Mesenchymal stem cell (in vitro differentiated cells and primary cell): ENCODE measurements at regions not wholly inside any gene's neighbourhood (a gene's known extent, or its start where the extent isn't known, plus 50 kb on each side); places are given as distances from the start of the nearest gene placed in this dataset.

ENCODE experiments used
- DNase-seq: peaks from one replicate; pipeline ENCODE4 v3.0.0-alpha.2; 2013
- H2AFZ ChIP-seq: one replicate; pipeline ENCODE4 v1.6.1; 2013; ENCODE audit warnings: low read depth, mild to moderate bottlenecking, control low read depth, inconsistent platforms, low read length, moderate library complexity
- H2AK5ac ChIP-seq: 2 replicates; pipeline ENCODE4 v1.6.1; 2013; ENCODE audit warnings: low read length, moderate library complexity, mild to moderate bottlenecking, inconsistent platforms; ENCODE audit not compliant: severe bottlenecking
- H2BK120ac ChIP-seq: one replicate; pipeline ENCODE4 v1.6.1; 2013; ENCODE audit warnings: low read depth, mild to moderate bottlenecking, inconsistent platforms, low read length, moderate library complexity
- H2BK12ac ChIP-seq, 2 experiments: one replicate each; pipeline ENCODE4 v1.6.1; 2013; ENCODE audit warnings: inconsistent platforms in 2 of 2, low read length in 2 of 2, mild to moderate bottlenecking in 2 of 2, moderate library complexity in 2 of 2, control low read depth in 1 of 2
- H2BK15ac ChIP-seq: one replicate; pipeline ENCODE4 v1.6.1; 2013; ENCODE audit warnings: mild to moderate bottlenecking, low read depth, inconsistent platforms; ENCODE audit not compliant: poor library complexity, severe bottlenecking
- H2BK5ac ChIP-seq: 2 replicates; pipeline ENCODE4 v1.6.1; 2013; ENCODE audit warnings: low read depth, mild to moderate bottlenecking, low read length, control low read depth, inconsistent platforms; ENCODE audit not compliant: poor library complexity, severe bottlenecking
- H3K14ac ChIP-seq, 2 experiments: one replicate each; pipeline ENCODE4 v1.6.1; 2013; ENCODE audit warnings: inconsistent platforms in 2 of 2, low read length in 2 of 2, control low read depth in 1 of 2, mild to moderate bottlenecking in 1 of 2, moderate library complexity in 1 of 2
- H3K18ac ChIP-seq, 2 experiments: one replicate each; pipeline ENCODE4 v1.6.1; 2013; ENCODE audit warnings: inconsistent platforms in 2 of 2, low read length in 2 of 2, control low read depth in 1 of 2, low read depth in 1 of 2, mild to moderate bottlenecking in 1 of 2
- H3K23ac ChIP-seq, 2 experiments: one replicate each; pipeline ENCODE4 v1.6.1; 2013; ENCODE audit warnings: inconsistent platforms in 2 of 2, low read length in 2 of 2, mild to moderate bottlenecking in 2 of 2, moderate library complexity in 2 of 2, control low read depth in 1 of 2
- H3K27ac ChIP-seq: 2 replicates; pipeline ENCODE4 v1.5.1; 2013; ENCODE audit warnings: mild to moderate bottlenecking, moderate library complexity, low read length, control low read depth, inconsistent platforms; ENCODE audit not compliant: poor library complexity, severe bottlenecking
- H3K27me3 ChIP-seq, 2 experiments: 2 replicates each; pipeline versions ENCODE4 v1.6.1 to v1.7.0; 2013; ENCODE audit warnings: low read length in 2 of 2, mild to moderate bottlenecking in 2 of 2, moderate library complexity in 2 of 2, control low read depth in 1 of 2, inconsistent platforms in 1 of 2; ENCODE audit not compliant: control insufficient read depth in 1 of 2, insufficient read depth in 1 of 2
- H3K36me3 ChIP-seq, 2 experiments: 2 replicates each; pipeline versions ENCODE4 v1.6.1 to v1.7.0; 2013; ENCODE audit warnings: low read length in 2 of 2, control low read depth in 1 of 2, inconsistent platforms in 1 of 2, low read depth in 1 of 2, mild to moderate bottlenecking in 1 of 2; ENCODE audit not compliant: insufficient read depth in 2 of 2, control insufficient read depth in 1 of 2
- H3K4ac ChIP-seq, 2 experiments: one replicate each; pipeline ENCODE4 v1.6.1; 2013; ENCODE audit warnings: inconsistent platforms in 2 of 2, low read length in 2 of 2, mild to moderate bottlenecking in 2 of 2, moderate library complexity in 2 of 2, control low read depth in 1 of 2, low read depth in 1 of 2
- H3K4me1 ChIP-seq: 2 replicates; pipeline ENCODE4 v1.6.1; 2013; ENCODE audit warnings: low read depth, low read length, control low read depth; ENCODE audit not compliant: control insufficient read depth, insufficient read depth
- H3K4me2 ChIP-seq: 2 replicates; pipeline ENCODE4 v1.6.1; 2013; ENCODE audit warnings: low read length, mild to moderate bottlenecking, inconsistent platforms; ENCODE audit not compliant: poor library complexity, severe bottlenecking
- H3K4me3 ChIP-seq, 2 experiments: 2 replicates each; pipeline versions ENCODE4 v1.5.1 to v1.7.0; 2013; ENCODE audit warnings: low read length in 2 of 2, mild to moderate bottlenecking in 2 of 2, control low read depth in 1 of 2, low read depth in 1 of 2; ENCODE audit not compliant: insufficient read depth in 1 of 2
- H3K79me1 ChIP-seq: replicated peaks from 2 replicates; pipeline ENCODE4 v1.6.1; 2013; ENCODE audit warnings: mild to moderate bottlenecking, control low read depth, low read length, inconsistent platforms; ENCODE audit not compliant: poor library complexity, severe bottlenecking
- H3K9ac ChIP-seq: 2 replicates; pipeline ENCODE4 v1.7.0; 2013; ENCODE audit warnings: mild to moderate bottlenecking, low read length, moderate library complexity
- H3K9me3 ChIP-seq: 2 replicates; pipeline ENCODE4 v1.7.0; 2013; ENCODE audit warnings: mild to moderate bottlenecking, low read length; ENCODE audit not compliant: control insufficient read depth
- H4K8ac ChIP-seq: one replicate; pipeline ENCODE4 v1.6.1; 2013; ENCODE audit warnings: inconsistent platforms, mild to moderate bottlenecking, low read length, moderate library complexity
- H4K91ac ChIP-seq: one replicate; pipeline ENCODE4 v1.6.1; 2013; ENCODE audit warnings: mild to moderate bottlenecking, low read length, inconsistent platforms
- WGBS: methylation state at CpG from one replicate; pipeline ENCODE4 v1.1.7; 2013; ENCODE audit warnings: mixed read lengths; 5-methylcytosine and 5-hydroxymethylcytosine counted together

GRCh38 chr9:7976856-7977255 lies 177.3 kb upstream of the DMAC1 start:
- Histone ChIP-seq H2BK120ac (no peak overlapping the region), H2AK5ac (no peak overlapping the region), H3K36me3 (no peaks in the 10 kb centered on the region), H3K79me1 (no peaks in the 10 kb centered on the region), H3K4ac (no peak overlapping the region), H3K9me3 (no peaks in the 10 kb centered on the region), H2AFZ (no peak overlapping the region), H3K14ac (no peak overlapping the region), H4K91ac (no peak overlapping the region), H3K23ac (no peak overlapping the region), H3K4me2 (no peak overlapping the region), H4K8ac (no peak overlapping the region), H3K4me3 (no peak overlapping the region), H3K27ac (no peak overlapping the region), H3K9ac (no peak overlapping the region), H3K18ac (no peak overlapping the region), H2BK12ac (no peak overlapping the region), H2BK15ac (no peak overlapping the region), H3K4me1 (no peaks in the 10 kb centered on the region), H2BK5ac (no peak overlapping the region), H3K27me3 (no peaks in the 10 kb centered on the region)
- DNase-seq = no peak
- WGBS = 87% methylated on average over 2 of the region's 2 CpGs

GRCh38 chr9:7976167-7976755 lies 176.7 kb upstream of the DMAC1 start:
- Histone ChIP-seq H3K4ac (no peak overlapping the region), H3K79me1 (no peaks in the 10 kb centered on the region), H2AK5ac (no peak overlapping the region), H3K23ac (no peak overlapping the region), H2BK12ac (no peak overlapping the region), H3K14ac (no peak overlapping the region), H3K9ac (no peak overlapping the region), H3K27me3 (no peaks in the 10 kb centered on the region), H3K36me3 (no peaks in the 10 kb centered on the region), H2BK15ac (no peak overlapping the region), H4K91ac (no peak overlapping the region), H2AFZ (no peak overlapping the region), H3K18ac (no peak overlapping the region), H4K8ac (no peak overlapping the region), H3K4me2 (no peak overlapping the region), H3K4me3 (no peak overlapping the region), H2BK120ac (no peak overlapping the region), H3K4me1 (no peaks in the 10 kb centered on the region), H3K27ac (no peak overlapping the region), H2BK5ac (no peak overlapping the region), H3K9me3 (no peaks in the 10 kb centered on the region)
- DNase-seq = no peak
- 59% methylated on average over 2 of the region's 4 CpGs for WGBS

GRCh38 chr9:7975336-7975735 lies 175.8 kb upstream of the DMAC1 start:
- Histone ChIP-seq H3K18ac (no peak overlapping the region), H3K36me3 (no peaks in the 10 kb centered on the region), H2AK5ac (no peak overlapping the region), H3K79me1 (no peaks in the 10 kb centered on the region), H3K27ac (no peak overlapping the region), H2AFZ (no peak overlapping the region), H3K4ac (no peak overlapping the region), H3K4me3 (no peak overlapping the region), H2BK120ac (no peak overlapping the region), H3K9me3 (no peaks in the 10 kb centered on the region), H3K4me1 (no peaks in the 10 kb centered on the region), H3K4me2 (no peak overlapping the region), H3K9ac (no peak overlapping the region), H4K91ac (no peak overlapping the region), H2BK5ac (no peak overlapping the region), H2BK15ac (no peak overlapping the region), H2BK12ac (no peak overlapping the region), H3K27me3 (no peaks in the 10 kb centered on the region), H3K14ac (no peak overlapping the region), H3K23ac (no peak overlapping the region), H4K8ac (no peak overlapping the region)
- WGBS = 98% methylated on average over 5 of the region's 5 CpGs
- no peak for DNase-seq

- no peaks in the 10 kb centered on the region for H3K36me3 ChIP-seq
- no peak overlapping the region for H3K4me3 ChIP-seq
- H2AK5ac ChIP-seq = no peak overlapping the region
- H2BK5ac ChIP-seq = no peak overlapping the region
- H3K9me3 ChIP-seq = no peaks in the 10 kb centered on the region
- H3K23ac ChIP-seq = no peak overlapping the region
- no peak overlapping the region for H3K4ac ChIP-seq
- no peaks in the 10 kb centered on the region for H3K4me1 ChIP-seq
- H3K9ac ChIP-seq = no peak overlapping the region
- H3K27me3 ChIP-seq = no peaks in the 10 kb centered on the region
- H2BK12ac ChIP-seq = no peak overlapping the region
- H3K14ac ChIP-seq = no peak overlapping the region
- WGBS = 67% methylated on average over 5 of the region's 5 CpGs
- H2BK15ac ChIP-seq = no peak overlapping the region
- no peak overlapping the region for H4K91ac ChIP-seq
- no peak overlapping the region for H2AFZ ChIP-seq
- H3K79me1 ChIP-seq = no peaks in the 10 kb centered on the region
- no peak for DNase-seq
- H3K27ac ChIP-seq = no peak overlapping the region
- H3K18ac ChIP-seq = no peak overlapping the region
- H3K4me2 ChIP-seq = no peak overlapping the region
- no peak overlapping the region for H2BK120ac ChIP-seq
- no peak overlapping the region for H4K8ac ChIP-seq
Measured at GRCh38 chr9:7974335-7974960, 174.9 kb upstream of the DMAC1 start.
